ENCODE measurements at regions not wholly inside any gene's neighbourhood (a gene's known extent, or its start where the extent isn't known, plus 50 kb on each side); places are given as distances from the start of the nearest gene placed in this dataset.
A peak's percentile ranks its signal among the peaks of the same experiment; 100 is the strongest.

DNA sequence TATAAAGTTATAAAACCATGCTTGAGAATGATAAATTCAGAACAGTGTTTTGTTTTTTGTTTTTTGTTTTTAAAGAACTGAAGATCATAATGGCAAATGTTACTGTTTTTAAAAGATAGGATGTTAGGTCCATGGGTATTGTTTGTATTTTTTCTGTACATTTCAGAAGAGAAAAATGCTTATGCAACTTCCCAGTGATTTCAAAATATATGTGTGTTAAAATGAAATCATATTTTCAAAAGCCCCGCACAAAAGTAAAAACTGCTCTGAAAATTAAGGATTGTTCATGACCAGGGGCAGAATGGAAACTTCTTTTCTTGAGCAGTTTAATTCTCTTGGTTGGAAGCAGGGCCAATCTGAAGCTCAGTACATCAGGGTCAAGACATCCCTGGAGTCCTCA lies 109.2 kb upstream of the SIRPG start:
- TF ChIP-seq, protein P1, sequence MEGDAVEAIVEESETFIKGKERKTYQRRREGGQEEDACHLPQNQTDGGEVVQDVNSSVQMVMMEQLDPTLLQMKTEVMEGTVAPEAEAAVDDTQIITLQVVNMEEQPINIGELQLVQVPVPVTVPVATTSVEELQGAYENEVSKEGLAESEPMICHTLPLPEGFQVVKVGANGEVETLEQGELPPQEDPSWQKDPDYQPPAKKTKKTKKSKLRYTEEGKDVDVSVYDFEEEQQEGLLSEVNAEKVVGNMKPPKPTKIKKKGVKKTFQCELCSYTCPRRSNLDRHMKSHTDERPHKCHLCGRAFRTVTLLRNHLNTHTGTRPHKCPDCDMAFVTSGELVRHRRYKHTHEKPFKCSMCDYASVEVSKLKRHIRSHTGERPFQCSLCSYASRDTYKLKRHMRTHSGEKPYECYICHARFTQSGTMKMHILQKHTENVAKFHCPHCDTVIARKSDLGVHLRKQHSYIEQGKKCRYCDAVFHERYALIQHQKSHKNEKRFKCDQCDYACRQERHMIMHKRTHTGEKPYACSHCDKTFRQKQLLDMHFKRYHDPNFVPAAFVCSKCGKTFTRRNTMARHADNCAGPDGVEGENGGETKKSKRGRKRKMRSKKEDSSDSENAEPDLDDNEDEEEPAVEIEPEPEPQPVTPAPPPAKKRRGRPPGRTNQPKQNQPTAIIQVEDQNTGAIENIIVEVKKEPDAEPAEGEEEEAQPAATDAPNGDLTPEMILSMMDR (conservative IDR thresholded peaks at IDR 0.05), result no peak
- DNase-seq (ENCODE audit: extremely low spot score, unreplicated experiment), result no peak
- no peak overlapping the region for H3K4me3 Mint-ChIP-seq
- no peak overlapping the region for H3K27ac Mint-ChIP-seq
- H3K36me3 Mint-ChIP-seq, result no peaks in the 10 kb centered on the region
- H3K27me3 Mint-ChIP-seq, result no peaks in the 10 kb centered on the region
- H3K9me3 Mint-ChIP-seq, result no peaks in the 10 kb centered on the region
- peaks cover 3% of the 10 kb centered on the region for H3K4me1 Mint-ChIP-seq (ENCODE audit: unreplicated experiment)

DNA sequence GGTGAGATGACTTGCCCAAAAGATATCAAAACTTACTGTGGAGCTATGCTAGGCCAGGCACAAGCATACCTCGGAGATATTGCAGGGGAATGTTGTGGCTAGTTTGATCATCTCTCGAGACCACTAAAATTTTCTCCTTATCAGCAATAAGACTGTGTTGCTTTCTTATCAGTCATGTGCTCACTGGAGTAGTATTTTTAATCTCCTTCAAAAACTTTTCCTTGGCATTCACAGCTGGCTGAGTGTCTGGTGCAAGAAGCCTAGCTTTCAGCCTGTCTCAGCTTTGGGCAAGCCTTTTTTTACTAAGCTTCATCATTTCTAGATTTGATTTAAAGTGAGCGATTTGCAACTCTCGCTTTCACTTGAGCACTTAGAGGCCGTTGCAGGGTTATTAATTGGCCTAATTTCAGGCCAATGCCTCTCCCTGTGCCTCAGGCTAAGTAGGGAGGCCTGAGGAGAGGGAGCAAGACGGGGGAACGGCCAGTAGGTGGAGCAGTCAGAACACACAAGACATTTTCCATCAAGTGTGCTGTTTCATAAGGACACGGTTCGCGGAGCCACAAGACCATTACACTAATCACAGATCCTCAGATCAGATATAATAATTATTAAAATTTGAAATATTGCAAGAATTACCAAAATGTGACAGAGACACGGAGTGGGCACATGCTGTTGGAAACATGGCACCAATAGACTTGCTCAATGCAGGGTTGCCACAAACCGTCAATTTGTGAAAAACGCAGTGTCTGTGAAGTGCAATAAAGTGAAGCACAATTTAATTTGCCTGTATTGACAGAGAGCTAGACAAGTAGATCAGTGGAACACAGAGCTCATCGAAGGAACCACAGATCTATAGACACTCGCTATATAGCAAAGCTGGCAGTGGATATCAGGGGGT lies 106.8 kb upstream of the SIRPG start:
- H3K27me3 Mint-ChIP-seq, result peaks cover 9% of the 10 kb centered on the region
- TF ChIP-seq, protein P1 (conservative IDR thresholded peaks at IDR 0.05), result peak; percentile 84
- H3K4me3 Mint-ChIP-seq, result no peak overlapping the region
- peaks cover 3% of the 10 kb centered on the region for H3K4me1 Mint-ChIP-seq (ENCODE audit: unreplicated experiment)
- peak overlapping the region; percentile 19 for H3K27ac Mint-ChIP-seq
- no peaks in the 10 kb centered on the region for H3K36me3 Mint-ChIP-seq
- DNase-seq (ENCODE audit: extremely low spot score, unreplicated experiment), result no peak
- H3K9me3 Mint-ChIP-seq, result no peaks in the 10 kb centered on the region

DNA sequence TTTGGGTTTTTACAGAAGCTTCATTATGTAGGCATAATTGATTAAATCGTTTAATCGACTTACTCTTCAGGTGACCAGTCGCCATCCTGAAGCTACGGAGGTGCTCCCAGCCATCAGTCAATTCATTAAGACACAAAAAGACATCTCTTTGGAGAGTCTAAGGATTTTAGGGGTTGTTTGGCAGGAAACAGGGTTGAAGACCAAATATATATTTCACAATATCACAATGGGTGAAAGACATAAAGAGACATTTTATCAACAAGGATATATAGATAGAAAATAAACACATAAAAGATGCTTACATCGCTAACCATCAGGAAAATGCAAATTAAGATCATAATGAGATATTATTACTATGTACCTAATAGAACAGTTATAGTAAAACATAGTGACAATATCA lies 104.0 kb upstream of the SIRPG start:
- no peaks in the 10 kb centered on the region for H3K36me3 Mint-ChIP-seq
- H3K9me3 Mint-ChIP-seq, result no peaks in the 10 kb centered on the region
- H3K27me3 Mint-ChIP-seq, result peaks cover 11% of the 10 kb centered on the region
- H3K4me1 Mint-ChIP-seq (ENCODE audit: unreplicated experiment), result peaks cover 12% of the 10 kb centered on the region
- no peak for DNase-seq (ENCODE audit: extremely low spot score, unreplicated experiment)
- H3K27ac Mint-ChIP-seq, result no peak overlapping the region
- no peak overlapping the region for H3K4me3 Mint-ChIP-seq
- TF ChIP-seq, protein P1 (conservative IDR thresholded peaks at IDR 0.05), result no peak

DNA sequence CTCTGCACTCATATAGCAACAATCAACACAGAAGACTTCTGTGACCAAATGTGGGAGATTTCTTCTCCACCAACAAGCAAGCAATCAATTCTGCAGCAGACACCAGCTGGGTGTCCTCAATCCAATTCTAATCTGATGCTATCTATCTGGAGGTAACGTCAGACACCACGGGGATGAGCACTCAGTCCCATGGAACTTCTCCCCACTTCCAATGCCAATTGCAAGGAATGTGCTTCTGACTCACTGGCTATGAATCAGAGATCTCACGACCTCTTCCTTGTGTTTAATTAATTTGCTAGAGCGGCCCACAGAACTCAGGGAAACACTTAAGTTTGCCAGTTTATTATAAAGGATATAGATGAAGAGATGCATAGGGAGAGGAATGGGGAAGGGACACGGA lies 103.5 kb upstream of the SIRPG start:
- H3K27me3 Mint-ChIP-seq, result peaks cover 11% of the 10 kb centered on the region
- H3K9me3 Mint-ChIP-seq, result no peaks in the 10 kb centered on the region
- TF ChIP-seq, protein P1 (conservative IDR thresholded peaks at IDR 0.05), result no peak
- no peak overlapping the region for H3K4me3 Mint-ChIP-seq
- peaks cover 12% of the 10 kb centered on the region for H3K4me1 Mint-ChIP-seq (ENCODE audit: unreplicated experiment)
- DNase-seq (ENCODE audit: extremely low spot score, unreplicated experiment), result no peak
- no peak overlapping the region for H3K27ac Mint-ChIP-seq
- H3K36me3 Mint-ChIP-seq, result no peaks in the 10 kb centered on the region

DNA sequence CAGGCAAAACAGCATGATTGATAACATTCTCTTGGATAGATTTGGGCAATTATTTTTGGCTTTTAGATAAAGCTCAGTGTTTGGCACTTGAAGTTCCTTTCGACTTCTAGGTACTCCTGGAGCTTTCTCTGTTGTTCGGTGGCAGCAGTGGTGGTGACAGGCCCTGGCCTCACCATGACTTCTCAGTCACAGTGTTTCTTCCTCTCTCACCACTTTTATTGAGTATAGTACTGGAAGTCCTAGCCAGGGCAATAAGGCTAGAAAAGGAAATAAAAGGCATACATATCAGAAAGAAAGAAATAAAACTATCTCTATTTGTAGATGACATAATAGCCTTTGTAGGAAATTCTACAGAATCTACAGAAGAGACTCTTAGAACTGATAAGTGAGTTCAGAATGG lies 101.2 kb upstream of the SIRPG start:
- TF ChIP-seq, protein P1 (conservative IDR thresholded peaks at IDR 0.05), result no peak
- no peaks in the 10 kb centered on the region for H3K36me3 Mint-ChIP-seq
- no peak overlapping the region for H3K27ac Mint-ChIP-seq
- peaks cover 9% of the 10 kb centered on the region for H3K4me1 Mint-ChIP-seq (ENCODE audit: unreplicated experiment)
- H3K27me3 Mint-ChIP-seq, result peaks cover 15% of the 10 kb centered on the region
- H3K4me3 Mint-ChIP-seq, result no peak overlapping the region
- no peaks in the 10 kb centered on the region for H3K9me3 Mint-ChIP-seq
- no peak for DNase-seq (ENCODE audit: extremely low spot score, unreplicated experiment)

Data from type B pancreatic cell (in vitro differentiated cells).